ENCODE measurements at regions not wholly inside any gene's neighbourhood (a gene's known extent, or its start where the extent isn't known, plus 50 kb on each side); places are given as distances from the start of the nearest gene placed in this dataset.

GRCh38 chr13:68254151-68254550 lies 1024.0 kb upstream of the PCDH9 start:
- TF ChIP-seq CTCF (IDR thresholded peaks at IDR 0.05; ENCODE audit: insufficient read depth, low read depth, low read length) (no peak), EZH2 (IDR thresholded peaks at IDR 0.05; ENCODE audit: insufficient read depth, low read length) (no peak)
